Kidney tubule cell (primary cell): ENCODE measurements at regions not wholly inside any gene's neighbourhood (a gene's known extent, or its start where the extent isn't known, plus 50 kb on each side); places are given as distances from the start of the nearest gene placed in this dataset.
"Not testable (repeated sequence)": the region's sequence is repeated elsewhere in the genome, so short reads cannot be mapped to it uniquely, and the experiment has no call there.

Experiments used
- DNase-seq: peaks from one replicate; pipeline ENCODE4 v3.0.0-alpha.2; 2018; ENCODE audit warnings: low spot score

GRCh38 chr16:52309446-52310416, 237.2 kb downstream of the TOX3 start:
- no peak for DNase-seq

- DNase-seq: no peak
Measured at GRCh38 chr16:52308051-52308450, 238.9 kb downstream of the TOX3 start.

- no peak for DNase-seq
Measured at GRCh38 chr16:52301026-52301425, 245.9 kb downstream of the TOX3 start.

GRCh38 chr16:52298769-52299168, 248.2 kb downstream of the TOX3 start:
- DNase-seq: no peak

GRCh38 chr16:52296706-52297315, 250.1 kb downstream of the TOX3 start:
- not testable (repeated sequence) for DNase-seq

GRCh38 chr16:52296076-52296475, 250.9 kb downstream of the TOX3 start:
- DNase-seq: no peak

- no peak for DNase-seq
Measured at GRCh38 chr16:52294660-52295059, 252.3 kb downstream of the TOX3 start.

- DNase-seq: peak; percentile 55
Measured at GRCh38 chr16:52293204-52293603, 253.7 kb downstream of the TOX3 start.

- DNase-seq: peak; percentile 77
Measured at GRCh38 chr16:52283584-52284375, 263.2 kb downstream of the TOX3 start.

GRCh38 chr16:52283018-52283417, 263.9 kb downstream of the TOX3 start:
- DNase-seq: no peak

- no peak for DNase-seq
Measured at GRCh38 chr16:52280086-52280485, 266.9 kb downstream of the TOX3 start.

- DNase-seq: no peak
Measured at GRCh38 chr16:52271088-52271750, 275.7 kb downstream of the TOX3 start.

- DNase-seq: no peak
Measured at GRCh38 chr16:52265446-52265861, 281.5 kb downstream of the TOX3 start.

- no peak for DNase-seq
Measured at GRCh38 chr16:52257534-52257933, 289.4 kb downstream of the TOX3 start.

GRCh38 chr16:52256310-52257078, 290.4 kb downstream of the TOX3 start:
- peak; percentile 22 for DNase-seq

GRCh38 chr16:52254746-52255145, 292.2 kb downstream of the TOX3 start:
- DNase-seq: peak; percentile 62

- no peak for DNase-seq
Measured at GRCh38 chr16:52252680-52253079, 294.3 kb downstream of the TOX3 start.

- peak; percentile 46 for DNase-seq
Measured at GRCh38 chr16:52251495-52251894, 295.4 kb downstream of the TOX3 start.

- DNase-seq: no peak
Measured at GRCh38 chr16:52247737-52248136, 299.2 kb downstream of the TOX3 start.

GRCh38 chr16:52238710-52239109, 308.2 kb downstream of the TOX3 start:
- DNase-seq: no peak

- no peak for DNase-seq
Measured at GRCh38 chr16:52237823-52238222, 309.1 kb downstream of the TOX3 start.
